ENCODE measurements at regions not wholly inside any gene's neighbourhood (a gene's known extent, or its start where the extent isn't known, plus 50 kb on each side); places are given as distances from the start of the nearest gene placed in this dataset.
A peak's percentile ranks its signal among the peaks of the same experiment; 100 is the strongest.

GRCh38 chr15:79373113-79373512, 59.0 kb upstream of the MINAR1 start:
- in situ Hi-C loops (cut with HindIII; ENCODE audit: low sequenced_read_pairs), result no loop called here
- DNase-seq (ENCODE audit: low read depth), result no peak
- no peak for TF ChIP-seq CTCF (IDR thresholded peaks at IDR 0.05; ENCODE audit: low read depth, low read length, missing control alignments)
- no peak overlapping the region for H3K4me3 ChIP-seq (ENCODE audit: low read depth, low read length)

GRCh38 chr15:79373728-79374127, 58.4 kb upstream of the MINAR1 start:
- DNase-seq (ENCODE audit: low read depth), result no peak
- in situ Hi-C loops (cut with HindIII; ENCODE audit: low sequenced_read_pairs), result no loop called here
- no peak for TF ChIP-seq CTCF (IDR thresholded peaks at IDR 0.05; ENCODE audit: low read depth, low read length, missing control alignments)
- no peak overlapping the region for H3K4me3 ChIP-seq (ENCODE audit: low read depth, low read length)

GRCh38 chr15:79376383-79376782, 55.8 kb upstream of the MINAR1 start:
- no peak for TF ChIP-seq CTCF (IDR thresholded peaks at IDR 0.05; ENCODE audit: low read depth, low read length, missing control alignments)
- in situ Hi-C loops (cut with HindIII; ENCODE audit: low sequenced_read_pairs), result no loop called here
- no peak for DNase-seq (ENCODE audit: low read depth)
- H3K4me3 ChIP-seq (ENCODE audit: low read depth, low read length), result no peak overlapping the region

GRCh38 chr15:79378394-79379109, 53.6 kb upstream of the MINAR1 start:
- TF ChIP-seq CTCF (IDR thresholded peaks at IDR 0.05; ENCODE audit: low read depth, low read length, missing control alignments), result no peak
- in situ Hi-C loops (cut with HindIII; ENCODE audit: low sequenced_read_pairs), result no loop called here
- DNase-seq (ENCODE audit: low read depth), result no peak

GRCh38 chr15:79380755-79381497, 51.2 kb upstream of the MINAR1 start:
- H3K4me3 ChIP-seq (ENCODE audit: low read depth, low read length), result no peak overlapping the region
- peak; percentile 55 for DNase-seq (ENCODE audit: low read depth)
- in situ Hi-C loops (cut with HindIII; ENCODE audit: low sequenced_read_pairs), result no loop called here
- TF ChIP-seq CTCF (IDR thresholded peaks at IDR 0.05; ENCODE audit: low read depth, low read length, missing control alignments), result peak; percentile 91

More at GRCh38 chr15:79378394-79379109, 53.6 kb upstream of the MINAR1 start:
- H3K4me3 ChIP-seq (ENCODE audit: low read depth, low read length), result no peak overlapping the region

- TF ChIP-seq CTCF (IDR thresholded peaks at IDR 0.05; ENCODE audit: low read depth, low read length, missing control alignments), result no peak
- H3K4me3 ChIP-seq (ENCODE audit: low read depth, low read length), result no peak overlapping the region
- in situ Hi-C loops (cut with HindIII; ENCODE audit: low sequenced_read_pairs), result no loop called here
- DNase-seq (ENCODE audit: low read depth), result no peak
Measured at GRCh38 chr15:79381593-79381992, 50.5 kb upstream of the MINAR1 start.

Data from astrocyte of the cerebellum (primary cell).